GM18511 (cell line): ENCODE measurements at regions not wholly inside any gene's neighbourhood (a gene's known extent, or its start where the extent isn't known, plus 50 kb on each side); places are given as distances from the start of the nearest gene placed in this dataset.

ENCODE experiments used
- ATAC-seq: cut with Tn5 transposase; IDR thresholded peaks from one replicate; pipeline ENCODE4 v1.9.1; 2021; ENCODE audit warnings: mild to moderate bottlenecking, moderate library complexity; ENCODE audit not compliant: unreplicated experiment

- ATAC-seq: no peak
These were observed 417.0 kb upstream of the TPM1 start for GRCh38 chr15:62625429-62626033.

- ATAC-seq: no peak
These were observed 415.6 kb upstream of the TPM1 start for GRCh38 chr15:62626903-62627302.

DNA sequence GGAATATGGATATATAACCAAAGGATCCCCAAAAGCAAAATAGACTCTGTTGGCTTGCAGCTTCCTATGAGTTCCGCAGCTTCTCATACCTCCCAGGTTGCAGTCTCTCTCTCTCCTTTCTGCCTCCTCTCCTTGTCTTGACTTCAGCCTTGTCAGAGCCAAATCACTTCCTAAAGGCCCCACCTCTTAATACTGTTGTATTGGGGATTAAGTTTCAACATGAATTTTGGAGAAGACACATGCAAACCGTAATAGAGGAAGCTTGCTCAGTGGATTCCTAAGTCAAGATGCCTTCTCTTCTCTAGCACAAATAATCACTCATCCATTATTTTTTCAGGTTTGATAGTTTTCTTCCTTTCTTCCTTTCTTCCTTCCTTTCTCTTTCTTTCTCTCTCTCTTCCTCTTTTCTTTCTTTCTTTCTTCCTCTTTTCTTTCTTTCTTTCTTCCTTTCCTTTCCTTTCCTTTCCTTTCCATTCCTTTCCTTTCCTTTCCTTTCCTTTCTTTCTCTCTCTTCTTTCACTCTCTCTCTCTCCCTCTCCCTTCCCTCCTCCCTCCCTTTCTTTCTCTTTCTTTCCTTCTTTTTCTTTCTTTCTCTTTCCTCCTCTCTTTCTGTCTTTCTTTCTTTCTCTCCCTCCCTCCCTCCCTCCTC, 411.3 kb upstream of the TPM1 start:
- ATAC-seq: no peak

DNA sequence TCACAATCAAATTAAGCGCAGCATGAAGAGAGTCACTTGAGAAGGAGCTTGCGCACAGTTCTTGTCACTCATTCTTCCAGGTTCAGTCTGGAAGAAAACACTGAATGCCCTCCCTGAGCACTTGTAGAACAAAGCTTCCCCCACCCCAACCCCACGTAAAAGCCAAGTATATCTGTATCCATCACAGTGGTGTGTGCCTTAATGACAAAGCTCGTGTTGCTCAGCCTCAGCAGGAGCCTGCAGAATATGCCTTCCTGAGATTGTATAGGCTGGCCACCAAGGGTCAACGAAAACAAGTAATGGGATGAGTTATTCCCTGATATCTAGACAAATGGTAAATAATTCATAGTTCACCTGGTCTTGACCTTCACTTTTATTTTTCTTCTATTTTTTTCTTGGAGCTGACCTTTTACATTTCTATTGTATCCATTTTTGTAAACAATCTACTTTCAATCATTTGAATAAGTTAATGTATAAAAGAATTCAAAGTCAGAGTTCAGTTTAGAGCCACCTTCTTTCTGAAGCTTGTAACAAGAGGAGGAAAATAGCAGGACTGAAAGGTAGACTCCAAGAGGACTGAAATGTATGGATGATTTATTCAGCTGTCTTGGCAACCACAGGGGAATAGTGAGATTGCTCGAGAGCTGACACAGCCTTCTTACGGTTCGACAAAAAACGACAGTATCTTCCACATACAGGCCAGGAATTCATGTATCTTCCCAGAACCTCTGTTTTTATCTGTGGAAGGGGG, 405.5 kb upstream of the TPM1 start:
- ATAC-seq: no peak

GRCh38 chr15:62637574-62637897, 405.0 kb upstream of the TPM1 start:
- no peak for ATAC-seq

DNA sequence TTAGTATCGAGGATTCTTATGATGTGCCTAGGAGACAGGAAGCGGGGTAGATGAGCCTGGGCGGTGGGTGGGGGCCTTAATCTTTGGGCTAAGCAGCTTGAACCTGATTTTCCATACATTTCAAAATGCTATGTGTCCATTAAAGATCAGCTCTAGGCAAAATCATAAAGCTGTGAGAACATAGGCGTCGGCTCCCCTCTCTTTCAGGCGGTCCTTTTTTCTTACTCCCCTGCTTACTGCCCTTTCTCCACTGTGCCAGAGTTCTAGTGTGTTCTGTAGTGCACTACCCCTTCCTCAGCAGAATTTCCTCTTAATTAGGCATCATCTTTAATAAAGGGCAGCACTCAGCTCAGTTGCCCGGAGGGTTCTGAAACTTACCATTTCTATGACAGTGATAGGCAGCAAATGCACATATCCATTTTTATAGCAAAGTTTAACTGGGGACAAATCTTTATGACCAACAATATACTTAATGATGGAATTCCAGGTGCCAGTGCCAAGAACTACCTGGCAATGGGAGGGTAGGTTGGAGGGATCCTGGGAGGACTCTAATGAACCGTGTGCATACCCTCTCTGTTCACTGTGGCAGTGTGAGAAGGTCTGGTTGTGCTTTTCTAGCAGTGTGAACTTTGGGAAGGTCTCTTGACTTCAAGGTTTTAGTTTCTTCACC, 404.5 kb upstream of the TPM1 start:
- ATAC-seq: no peak

DNA sequence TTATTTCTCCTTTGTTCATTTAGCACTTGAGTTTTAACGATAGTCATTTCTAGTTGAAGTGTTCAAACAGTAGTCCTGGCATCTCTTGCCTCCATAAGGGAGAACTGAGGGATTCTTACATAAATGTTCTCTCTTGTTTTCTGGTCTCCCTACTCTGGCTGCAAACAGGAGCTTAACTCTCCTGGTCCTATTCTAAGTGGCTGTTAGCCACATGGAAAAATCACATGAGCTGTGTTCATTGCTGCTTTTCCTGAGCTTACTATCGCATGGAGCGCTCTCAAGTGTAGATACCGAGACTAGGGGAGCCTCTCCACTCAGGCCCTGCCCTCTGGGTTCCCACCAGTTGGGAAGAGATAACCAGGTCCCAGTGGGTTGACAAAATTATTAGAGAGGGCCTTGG, 403.1 kb upstream of the TPM1 start:
- no peak for ATAC-seq

GRCh38 chr15:62639906-62640605, 402.5 kb upstream of the TPM1 start:
- ATAC-seq: no peak

GRCh38 chr15:62641825-62642224, 400.7 kb upstream of the TPM1 start:
- no peak for ATAC-seq

DNA sequence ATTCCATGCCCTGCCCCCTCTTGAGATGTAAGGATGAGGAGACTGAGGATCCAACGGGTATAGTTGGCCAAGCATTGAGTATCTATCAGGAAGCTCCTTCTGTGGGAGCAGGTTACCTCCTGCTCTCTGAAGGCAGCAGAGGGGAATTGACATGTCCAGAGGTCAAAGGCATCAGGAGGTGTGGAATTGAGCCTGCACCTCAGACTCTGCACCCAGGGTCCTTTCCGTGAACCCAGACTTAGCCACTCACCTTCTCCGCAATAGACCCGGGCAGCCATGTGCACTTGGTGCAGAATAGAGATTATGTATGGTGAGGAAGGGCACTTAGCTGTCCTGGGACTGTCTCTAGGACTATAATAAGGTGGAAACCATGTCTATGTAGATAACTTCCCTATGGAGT, 399.0 kb upstream of the TPM1 start:
- no peak for ATAC-seq

DNA sequence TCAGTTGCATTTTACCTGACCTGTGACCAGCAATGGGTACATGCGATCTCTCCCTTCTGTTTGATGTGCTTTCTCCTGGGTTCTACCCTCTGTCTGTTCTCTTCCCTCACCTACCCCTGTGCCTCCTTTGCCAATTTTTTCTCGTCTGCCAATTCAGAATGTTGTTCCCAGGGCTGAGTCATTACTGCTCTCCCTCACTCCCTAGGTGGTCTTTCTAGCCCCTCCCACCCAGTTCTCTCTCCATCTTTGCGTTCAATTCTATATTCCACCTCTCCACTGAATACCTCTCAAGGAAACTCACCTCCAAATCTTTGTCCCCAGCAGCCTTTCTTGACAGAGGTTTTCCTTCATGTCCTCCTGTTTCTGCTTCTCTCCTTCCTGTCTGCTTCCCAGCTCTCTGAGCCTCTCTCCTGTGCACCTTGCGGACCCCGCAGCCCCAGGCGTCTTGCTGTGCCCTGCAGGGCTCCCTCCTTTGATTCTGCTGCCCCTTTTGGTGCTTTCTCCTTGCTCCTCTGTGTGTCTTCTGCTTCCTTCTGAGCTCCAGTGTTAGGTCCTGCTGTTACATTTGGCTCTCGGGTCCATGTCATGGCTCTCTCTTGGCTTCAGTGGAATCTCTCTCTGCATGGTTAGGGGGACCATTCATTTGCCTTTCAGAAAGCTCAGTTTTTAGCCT, 398.2 kb upstream of the TPM1 start:
- ATAC-seq: no peak

GRCh38 chr15:62644889-62645742, 397.4 kb upstream of the TPM1 start:
- ATAC-seq: no peak

GRCh38 chr15:62647202-62647842, 395.2 kb upstream of the TPM1 start:
- no peak for ATAC-seq

DNA sequence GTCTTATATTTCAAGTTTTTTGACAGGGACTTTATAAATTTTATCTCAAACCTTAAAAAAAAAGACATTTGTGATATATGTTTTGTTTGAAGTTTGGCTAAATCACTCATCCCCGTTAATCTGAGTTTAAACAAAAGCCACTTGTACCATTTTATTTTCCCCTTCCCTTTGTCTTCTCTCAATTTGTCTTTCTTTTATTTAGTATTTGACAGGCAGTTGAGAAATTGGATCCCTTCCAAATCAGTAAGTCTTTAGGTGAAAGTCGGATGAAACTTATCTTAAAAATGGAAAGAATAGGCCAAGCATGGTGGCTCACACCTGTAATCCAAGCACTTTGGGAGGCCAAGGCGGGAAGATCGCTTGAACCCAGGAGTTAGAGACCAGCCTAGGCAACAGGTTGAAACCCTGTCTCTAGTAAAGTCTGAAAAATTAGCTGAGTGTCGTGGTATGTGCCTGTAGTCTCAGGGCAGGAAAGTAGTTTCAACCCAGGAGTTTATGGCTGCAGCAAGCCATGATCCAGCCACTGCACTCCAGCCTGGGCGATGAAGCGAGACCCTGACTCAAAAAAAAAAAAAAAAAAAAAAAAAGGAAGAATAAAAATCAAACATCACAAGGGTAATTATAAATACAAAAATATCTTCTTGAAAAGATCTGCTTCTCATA, 394.6 kb upstream of the TPM1 start:
- ATAC-seq: no peak

DNA sequence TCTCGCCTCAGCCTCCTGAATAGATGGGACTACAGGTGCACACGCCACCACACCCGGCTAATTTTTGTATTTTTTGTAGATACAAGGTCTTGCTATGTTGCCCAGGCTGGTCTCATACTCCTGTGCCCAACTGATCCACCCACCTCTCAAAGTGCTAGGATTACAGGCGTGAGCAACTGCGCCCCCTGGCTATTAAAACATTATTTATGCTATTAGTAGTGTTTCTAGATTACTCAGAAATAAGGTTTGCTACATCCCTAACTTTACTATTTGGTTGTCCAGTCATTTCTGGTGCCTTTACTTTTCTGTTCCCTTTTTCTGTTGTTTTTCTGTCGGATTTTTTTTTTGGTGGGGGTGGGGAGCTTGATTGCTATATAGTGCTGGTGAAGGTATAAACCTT, 393.6 kb upstream of the TPM1 start:
- ATAC-seq: no peak

DNA sequence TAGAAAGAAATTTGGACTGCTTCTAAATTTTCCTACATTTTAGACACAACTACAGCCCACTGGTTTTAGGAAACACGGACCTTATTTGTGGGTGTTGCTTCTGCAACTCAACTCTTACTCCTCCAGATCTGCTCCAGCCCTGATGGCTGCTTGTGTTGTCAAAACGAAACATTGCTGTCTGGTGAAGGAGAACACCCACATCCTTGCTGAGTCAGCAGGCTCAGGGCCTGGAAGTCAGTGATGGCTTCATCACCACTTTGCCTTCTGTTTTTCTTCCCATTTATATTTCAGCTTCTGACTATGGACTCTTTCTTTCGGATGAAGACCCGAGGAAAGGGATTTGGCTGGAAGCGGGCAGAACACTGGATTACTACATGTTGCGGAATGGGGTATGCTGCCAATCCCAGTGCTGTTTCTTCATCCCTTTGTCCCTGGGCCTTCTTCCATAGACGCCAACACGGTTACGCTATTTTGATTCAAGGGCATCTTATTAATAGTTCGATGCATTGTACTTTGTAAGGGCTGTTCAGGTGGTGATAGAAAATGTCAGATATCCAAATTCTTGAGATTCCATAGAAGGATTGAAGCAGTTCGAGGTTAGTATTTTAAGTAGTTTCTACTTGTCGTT, 392.6 kb upstream of the TPM1 start:
- ATAC-seq: peak; percentile 86

- no peak for ATAC-seq
These were observed 389.4 kb upstream of the TPM1 start for GRCh38 chr15:62653122-62653521.

DNA sequence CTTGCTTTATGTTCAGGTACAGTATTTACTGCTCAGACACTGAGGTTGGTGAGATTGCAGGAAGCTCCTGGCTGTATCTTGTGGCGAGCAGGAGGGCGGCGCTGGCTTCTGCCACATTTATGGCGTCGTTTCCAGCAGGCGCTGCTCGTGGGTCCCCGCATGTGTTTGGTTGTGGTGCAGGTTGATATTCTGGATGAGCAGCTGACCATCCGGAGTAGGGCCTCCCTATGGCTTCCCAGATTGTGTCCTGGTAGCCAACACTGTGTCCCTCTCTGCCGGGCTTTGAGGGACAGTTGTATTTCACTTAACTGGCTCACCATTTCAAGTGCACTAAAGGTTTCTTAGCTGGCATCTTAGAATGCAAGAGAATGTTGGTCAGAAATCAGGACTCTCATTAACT, 386.5 kb upstream of the TPM1 start:
- ATAC-seq: no peak
